ENCODE measurements at regions not wholly inside any gene's neighbourhood (a gene's known extent, or its start where the extent isn't known, plus 50 kb on each side); places are given as distances from the start of the nearest gene placed in this dataset.

GRCh38 chr2:8582651-8583399 is 99.0 kb upstream of the ID2 start:
- TF ChIP-seq, protein P1, sequence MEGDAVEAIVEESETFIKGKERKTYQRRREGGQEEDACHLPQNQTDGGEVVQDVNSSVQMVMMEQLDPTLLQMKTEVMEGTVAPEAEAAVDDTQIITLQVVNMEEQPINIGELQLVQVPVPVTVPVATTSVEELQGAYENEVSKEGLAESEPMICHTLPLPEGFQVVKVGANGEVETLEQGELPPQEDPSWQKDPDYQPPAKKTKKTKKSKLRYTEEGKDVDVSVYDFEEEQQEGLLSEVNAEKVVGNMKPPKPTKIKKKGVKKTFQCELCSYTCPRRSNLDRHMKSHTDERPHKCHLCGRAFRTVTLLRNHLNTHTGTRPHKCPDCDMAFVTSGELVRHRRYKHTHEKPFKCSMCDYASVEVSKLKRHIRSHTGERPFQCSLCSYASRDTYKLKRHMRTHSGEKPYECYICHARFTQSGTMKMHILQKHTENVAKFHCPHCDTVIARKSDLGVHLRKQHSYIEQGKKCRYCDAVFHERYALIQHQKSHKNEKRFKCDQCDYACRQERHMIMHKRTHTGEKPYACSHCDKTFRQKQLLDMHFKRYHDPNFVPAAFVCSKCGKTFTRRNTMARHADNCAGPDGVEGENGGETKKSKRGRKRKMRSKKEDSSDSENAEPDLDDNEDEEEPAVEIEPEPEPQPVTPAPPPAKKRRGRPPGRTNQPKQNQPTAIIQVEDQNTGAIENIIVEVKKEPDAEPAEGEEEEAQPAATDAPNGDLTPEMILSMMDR (IDR thresholded peaks at IDR 0.05): no peak
- TF ChIP-seq EP300 (IDR thresholded peaks at IDR 0.05): no peak

Measured in esophagus muscularis mucosa (tissue), 3 donors.